HFFc6 (cell line): ENCODE measurements at regions not wholly inside any gene's neighbourhood (a gene's known extent, or its start where the extent isn't known, plus 50 kb on each side); places are given as distances from the start of the nearest gene placed in this dataset.

Experiments used
- DNase-seq: peaks from one replicate; pipeline ENCODE4 v3.0.0-alpha.2; 2018
- H3K27ac Mint-ChIP-seq: 2 replicates; pipeline ENCODE4 v1.8.0; 2020; ENCODE audit warnings: mild to moderate bottlenecking, mixed read lengths
- H3K27me3 Mint-ChIP-seq: 2 replicates; pipeline ENCODE4 v1.8.0; 2021; ENCODE audit warnings: mild to moderate bottlenecking, moderate library complexity, mixed read lengths; ENCODE audit not compliant: insufficient read depth
- H3K36me3 Mint-ChIP-seq: 2 replicates; pipeline ENCODE4 v1.8.0; 2021; ENCODE audit warnings: low read depth, mixed read lengths
- H3K4me1 Mint-ChIP-seq: 2 replicates; pipeline ENCODE4 v1.8.0; 2020; ENCODE audit warnings: low read depth, mixed read lengths
- H3K4me3 Mint-ChIP-seq: 2 replicates; pipeline ENCODE4 v1.8.0; 2020; ENCODE audit warnings: mild to moderate bottlenecking, moderate library complexity, mixed read lengths
- H3K9me3 Mint-ChIP-seq: 2 replicates; pipeline ENCODE4 v1.8.0; 2020; ENCODE audit warnings: mild to moderate bottlenecking, mixed read lengths
- CTCF ChIP-seq: fragments of 200-600 bp; sonication (generic); IDR thresholded peaks from 2 replicates; pipeline ENCODE4 v1.5.0; 2021; ENCODE audit warnings: antibody characterized with exemption, mild to moderate bottlenecking

DNA sequence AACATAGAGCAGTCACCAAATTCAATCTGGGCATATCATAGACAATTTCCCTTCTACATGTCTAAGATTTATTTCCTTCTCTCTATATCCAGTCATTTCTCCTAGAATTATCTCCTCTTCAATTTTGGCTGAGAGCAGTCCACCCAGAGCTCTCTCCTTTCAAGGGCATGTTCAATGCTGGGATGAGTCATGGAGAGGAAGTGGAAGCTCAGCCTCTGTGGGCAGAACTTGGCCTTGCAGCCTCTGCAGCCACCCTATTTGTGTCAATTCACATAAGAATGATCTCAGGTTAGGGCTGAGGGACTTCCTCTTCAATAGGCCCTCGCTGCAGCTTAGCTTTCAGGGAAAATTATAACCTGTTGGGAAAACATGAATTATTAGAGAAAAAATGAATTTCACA is 560.8 kb downstream of the POM121L12 start:
- Mint-ChIP-seq H3K4me1 (no peaks in the 10 kb centered on the region), H3K27ac (no peak overlapping the region), H3K36me3 (no peaks in the 10 kb centered on the region), H3K9me3 (peaks cover 62% of the 10 kb centered on the region), H3K27me3 (no peaks in the 10 kb centered on the region; the same call in 1 of the 2 replicates), H3K4me3 (no peak overlapping the region)
- TF ChIP-seq CTCF, result no peak
- no peak for DNase-seq

GRCh38 chr7:53600296-53600695 is 564.9 kb downstream of the POM121L12 start:
- 0 out of 2 replicates have a peak, but pooled peaks cover 6% of the 10 kb centered on the region for H3K36me3 Mint-ChIP-seq
- no peak overlapping the region for H3K4me3 Mint-ChIP-seq
- peaks cover 1% of the 10 kb centered on the region for H3K27me3 Mint-ChIP-seq
- H3K9me3 Mint-ChIP-seq, result peaks cover 49% of the 10 kb centered on the region
- TF ChIP-seq CTCF, result no peak
- H3K4me1 Mint-ChIP-seq, result no peaks in the 10 kb centered on the region
- H3K27ac Mint-ChIP-seq, result no peak overlapping the region
- no peak for DNase-seq

DNA sequence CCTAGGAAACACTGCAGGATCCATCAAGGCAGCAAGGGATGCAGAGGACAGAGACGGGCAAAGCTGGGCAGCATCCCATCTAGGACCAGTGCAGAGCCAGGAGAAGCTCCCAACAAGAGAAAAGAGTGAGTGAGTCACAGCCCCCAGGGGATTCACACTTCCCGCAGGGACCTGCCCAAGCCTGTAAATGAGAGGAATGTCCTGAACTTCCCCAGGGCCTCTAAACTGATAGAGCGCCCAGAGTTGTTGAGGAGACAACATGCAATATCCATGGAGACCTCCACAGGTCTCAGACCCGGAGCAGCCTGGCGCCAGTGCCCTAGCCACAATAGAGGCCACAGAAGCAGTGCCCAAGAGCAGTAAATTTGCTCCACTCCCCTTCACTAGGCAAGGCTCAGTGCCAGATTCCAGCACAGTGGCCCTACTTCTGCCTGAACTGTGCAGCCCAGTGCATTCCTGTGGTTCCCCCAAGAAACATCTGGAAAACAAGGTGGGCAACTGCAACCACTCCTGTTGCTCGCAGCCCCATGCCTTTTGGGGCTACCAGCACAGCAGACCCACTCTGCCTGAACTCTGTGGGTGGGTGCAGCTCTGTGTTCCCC is 567.5 kb downstream of the POM121L12 start:
- Mint-ChIP-seq H3K27me3 (peaks cover 1% of the 10 kb centered on the region), H3K9me3 (peaks cover 54% of the 10 kb centered on the region), H3K4me1 (no peaks in the 10 kb centered on the region), H3K27ac (no peak overlapping the region), H3K36me3 (0 out of 2 replicates have a peak, but pooled peaks cover 6% of the 10 kb centered on the region), H3K4me3 (no peak overlapping the region)
- TF ChIP-seq CTCF, result no peak
- no peak for DNase-seq

GRCh38 chr7:53603461-53603860 is 568.0 kb downstream of the POM121L12 start:
- no peak for DNase-seq
- H3K9me3 Mint-ChIP-seq, result peaks cover 49% of the 10 kb centered on the region
- peaks cover 1% of the 10 kb centered on the region for H3K27me3 Mint-ChIP-seq
- H3K4me1 Mint-ChIP-seq, result no peaks in the 10 kb centered on the region
- no peak overlapping the region for H3K4me3 Mint-ChIP-seq
- H3K27ac Mint-ChIP-seq, result no peak overlapping the region
- no peak for TF ChIP-seq CTCF
- 0 out of 2 replicates have a peak, but pooled peaks cover 6% of the 10 kb centered on the region for H3K36me3 Mint-ChIP-seq

GRCh38 chr7:53604201-53604600 is 568.8 kb downstream of the POM121L12 start:
- H3K9me3 Mint-ChIP-seq, result peaks cover 56% of the 10 kb centered on the region
- peaks cover 1% of the 10 kb centered on the region for H3K27me3 Mint-ChIP-seq
- TF ChIP-seq CTCF, result no peak
- 0 out of 2 replicates have a peak, but pooled peaks cover 6% of the 10 kb centered on the region for H3K36me3 Mint-ChIP-seq
- DNase-seq, result no peak
- no peak overlapping the region for H3K4me3 Mint-ChIP-seq
- H3K27ac Mint-ChIP-seq, result no peak overlapping the region
- no peaks in the 10 kb centered on the region for H3K4me1 Mint-ChIP-seq
